ENCODE measurements at regions not wholly inside any gene's neighbourhood (a gene's known extent, or its start where the extent isn't known, plus 50 kb on each side); places are given as distances from the start of the nearest gene placed in this dataset.

- TF ChIP-seq POLR2A (IDR thresholded peaks at IDR 0.05) (no peak), CTCF (IDR thresholded peaks at IDR 0.05 in 4 of 5, conservative IDR thresholded peaks at IDR 0.05 in 1 of 5) (no peak)
Observed at GRCh38 chr22:27453725-27454124, 347.8 kb downstream of the MN1 start.

Measured in gastrocnemius medialis (tissue), 4 donors.